IMR-90 (cell line): ENCODE measurements at regions not wholly inside any gene's neighbourhood (a gene's known extent, or its start where the extent isn't known, plus 50 kb on each side); places are given as distances from the start of the nearest gene placed in this dataset.

Experiments used
- ATAC-seq: fragments of 200-7000 bp; cut with Tn5 transposase; 2 replicates; pipeline ENCODE4 v1.9.1; 2020; ENCODE audit warnings: low read depth, mild to moderate bottlenecking, moderate library complexity
- BruUV-seq: library from RNA; stranded (reverse); fragments of 400-500 nt; replicated peaks from 2 replicates; lab custom pipeline; 2021; lab: Mats Ljungman, UMichigan
- CTCF ChIA-PET: fragments of 300-600 bp; formaldehyde crosslinking; extraction: SDS; loops from one replicate; lab custom pipeline; 2021; ENCODE audit warnings: antibody characterized with exemption; lab: Yijun Ruan, JAX
- POLR2A ChIA-PET: fragments of 300-600 bp; sonication (Branson Sonifier 250); formaldehyde crosslinking; loops from one replicate; lab custom pipeline; 2022; ENCODE audit warnings: antibody characterized with exemption; ENCODE audit not compliant: unreplicated experiment; lab: Charles Lee
- DNase-seq: peaks from one replicate; pipeline ENCODE4 v3.0.0; 2013
- H2AFZ ChIP-seq: replicated peaks from 2 replicates; pipeline ENCODE3; 2013; ENCODE audit warnings: low read length, mild to moderate bottlenecking; ENCODE audit not compliant: poor library complexity
- H2AK5ac ChIP-seq: 2 replicates; pipeline ENCODE4 v1.6.1; 2013; ENCODE audit warnings: low read depth, low read length, inconsistent platforms
- H2AK9ac ChIP-seq: replicated peaks from 2 replicates; pipeline ENCODE3; 2013; ENCODE audit warnings: mild to moderate bottlenecking, low read depth, low read length, moderate library complexity; ENCODE audit not compliant: poor library complexity
- H2BK120ac ChIP-seq: 2 replicates; pipeline ENCODE4 v1.6.1; 2013; ENCODE audit warnings: low read depth, low read length, inconsistent platforms
- H2BK15ac ChIP-seq: 3 replicates; pipeline ENCODE4 v1.6.1; 2013; ENCODE audit warnings: low read depth, low read length, inconsistent platforms
- H2BK20ac ChIP-seq: 2 replicates; pipeline ENCODE4 v1.6.1; 2013; ENCODE audit warnings: low read depth, mild to moderate bottlenecking, inconsistent platforms, low read length, moderate library complexity
- H2BK5ac ChIP-seq: 2 replicates; pipeline ENCODE4 v1.6.1; 2013; ENCODE audit warnings: mild to moderate bottlenecking, low read depth, low read length, inconsistent platforms; ENCODE audit not compliant: poor library complexity, severe bottlenecking
- H3K14ac ChIP-seq: replicated peaks from 2 replicates; pipeline ENCODE4 v1.6.1; 2013; ENCODE audit warnings: low read depth, low read length, inconsistent platforms
- H3K18ac ChIP-seq: 2 replicates; pipeline ENCODE4 v1.6.1; 2013; ENCODE audit warnings: low read depth, low read length, control low read depth
- H3K23ac ChIP-seq: 2 replicates; pipeline ENCODE4 v1.6.1; 2013; ENCODE audit warnings: low read depth, low read length, inconsistent platforms
- H3K27ac ChIP-seq: 2 replicates; pipeline ENCODE4 v1.5.1; 2013; ENCODE audit warnings: mild to moderate bottlenecking, control low read depth, low read length; ENCODE audit not compliant: insufficient read depth
- H3K27me3 ChIP-seq: 2 replicates; pipeline ENCODE4 v1.6.1; 2013; ENCODE audit warnings: low read length; ENCODE audit not compliant: control insufficient read depth, insufficient read depth
- H3K36me3 ChIP-seq: 2 replicates; pipeline ENCODE4 v1.6.1; 2013; ENCODE audit warnings: low read length, mixed read lengths; ENCODE audit not compliant: control insufficient read depth, insufficient read depth
- H3K4ac ChIP-seq: 2 replicates; pipeline ENCODE4 v1.6.1; 2013; ENCODE audit warnings: low read depth, low read length, inconsistent platforms
- H3K4me1 ChIP-seq: 2 replicates; pipeline ENCODE4 v1.6.1; 2013; ENCODE audit warnings: low read length, mixed read lengths; ENCODE audit not compliant: control insufficient read depth, insufficient read depth
- H3K4me2 ChIP-seq: 2 replicates; pipeline ENCODE4 v1.6.1; 2013; ENCODE audit warnings: low read depth, mild to moderate bottlenecking, control low read depth, low read length, moderate library complexity
- H3K4me3 ChIP-seq: 2 replicates; pipeline ENCODE4 v1.5.1; 2013; ENCODE audit warnings: low read depth, mild to moderate bottlenecking, control low read depth, low read length, moderate library complexity; ENCODE audit not compliant: insufficient read depth
- H3K56ac ChIP-seq: 2 replicates; pipeline ENCODE4 v1.6.1; 2013; ENCODE audit warnings: low read length, inconsistent platforms; ENCODE audit not compliant: insufficient read depth; ENCODE audit errors: extremely low read depth
- H3K79me1 ChIP-seq, 2 experiments: 2 replicates each; pipeline ENCODE4 v1.6.1; 2013; ENCODE audit warnings: low read length in 2 of 2, inconsistent platforms in 1 of 2, low read depth in 1 of 2
- H3K9ac ChIP-seq: 2 replicates; pipeline ENCODE4 v1.6.1; 2013; ENCODE audit warnings: low read depth, low read length, control low read depth
- H3K9me1 ChIP-seq: 2 replicates; pipeline ENCODE4 v1.6.1; 2013; ENCODE audit warnings: low read length, inconsistent platforms; ENCODE audit not compliant: insufficient read depth
- H3K9me3 ChIP-seq: 2 replicates; pipeline ENCODE4 v1.6.1; 2013; ENCODE audit warnings: low read length; ENCODE audit not compliant: control insufficient read depth, insufficient read depth
- H4K20me1 ChIP-seq: 2 replicates; pipeline ENCODE4 v1.6.1; 2013; ENCODE audit warnings: low read length, inconsistent platforms; ENCODE audit not compliant: insufficient read depth
- H4K5ac ChIP-seq: 2 replicates; pipeline ENCODE4 v1.6.1; 2013; ENCODE audit warnings: mild to moderate bottlenecking, low read depth, low read length, control low read depth
- H4K8ac ChIP-seq, 2 experiments: 2 replicates each; pipeline ENCODE4 v1.6.1; 2013; ENCODE audit warnings: low read depth in 2 of 2, low read length in 2 of 2, control low read depth in 1 of 2, inconsistent platforms in 1 of 2
- H4K91ac ChIP-seq: 2 replicates; pipeline ENCODE4 v1.6.1; 2013; ENCODE audit warnings: low read depth, low read length, inconsistent platforms; ENCODE audit not compliant: insufficient read depth
- WGBS, 2 experiments: methylation state at CpG; one replicate each; pipeline versions ENCODE4 v1.1.5 to v1.1.7; 2013; ENCODE audit warnings: missing lambda C conversion rate in 2 of 2; ENCODE audit not compliant: insufficient read length in 1 of 2; ENCODE audit errors: extremely low coverage in 2 of 2; 5-methylcytosine and 5-hydroxymethylcytosine counted together
- dilution Hi-C: fragments of 300-500 bp; cut with HindIII; formaldehyde crosslinking; loops from one replicate; pipeline ENCODE4 v1.14.3; 2018; ENCODE audit warnings: low sequenced_read_pairs; ENCODE audit not compliant: unreplicated experiment
- in situ Hi-C: fragments of 300-500 bp; cut with MboI; formaldehyde crosslinking; loops from 3 replicates; pipeline ENCODE4 v1.14.3; 2019; ENCODE audit warnings: low sequenced_read_pairs, inconsistent platforms, mixed read lengths
- intact Hi-C: fragments of 100-400 bp; cut with micrococcal nuclease; formaldehyde crosslinking; loops from 2 replicates; pipeline ENCODE4 v1.10.0; 2022
- TF ChIP-seq, protein P1 (sequence below): fragments of 150-350 bp; IDR thresholded peaks from 2 replicates; pipeline ENCODE4 v1.6.1; 2017; ENCODE audit warnings: mild to moderate bottlenecking, antibody characterized with exemption, low read length, low read depth

DNA sequence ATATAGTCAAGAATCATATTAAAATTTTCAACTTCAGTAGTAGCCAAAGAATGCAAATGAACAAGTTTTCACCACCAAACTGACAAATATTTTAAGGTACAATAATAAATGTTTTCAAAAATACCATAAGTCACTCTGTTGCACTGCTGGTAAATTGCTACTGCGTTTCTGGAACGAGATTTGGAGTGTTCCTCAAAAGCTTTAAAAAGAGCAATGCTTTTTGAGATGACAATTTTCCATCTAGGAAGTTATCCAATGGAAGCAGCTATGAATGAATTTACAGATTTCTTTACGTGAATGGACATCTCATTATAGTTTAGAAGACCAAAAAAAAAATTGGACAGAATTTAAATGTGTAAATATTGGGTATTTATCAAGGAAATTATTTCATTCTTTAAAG lies 173.2 kb upstream of the OR13F1 start:
- Histone ChIP-seq H3K56ac (no peak overlapping the region), H4K8ac (no peak overlapping the region), H2AK9ac (no peak overlapping the region), H4K20me1 (no peaks in the 10 kb centered on the region), H3K9me3 (peaks cover 7% of the 10 kb centered on the region), H2AFZ (no peak overlapping the region), H2BK20ac (no peak overlapping the region), H3K4me2 (no peak overlapping the region), H2AK5ac (no peak overlapping the region), H4K5ac (no peak overlapping the region), H3K4me3 (no peak overlapping the region), H2BK15ac (no peak overlapping the region), H3K18ac (no peak overlapping the region), H2BK120ac (no peak overlapping the region), H3K9me1 (no peaks in the 10 kb centered on the region), H4K91ac (no peak overlapping the region), H2BK5ac (no peak overlapping the region), H3K14ac (no peak overlapping the region), H3K79me1 (no peaks in the 10 kb centered on the region), H3K4ac (no peak overlapping the region), H3K27ac (no peak overlapping the region), H3K27me3 (no peaks in the 10 kb centered on the region), H3K4me1 (no peaks in the 10 kb centered on the region), H3K23ac (no peak overlapping the region), H3K9ac (no peak overlapping the region), H3K36me3 (no peaks in the 10 kb centered on the region)
- CTCF ChIA-PET, result interaction anchor here (0.6 to 0.7 kb wide), 2 partner anchors 8 to 1160 kb away, joined by 3 to 5 read pairs; no protein-coding TSS in a partner anchor
- ATAC-seq (no peak), DNase-seq (no peak)
- dilution Hi-C loops (no loop called here), intact Hi-C loops (no loop called here), in situ Hi-C loops (no loop called here)
- WGBS, 2 experiments, result no CpG with 5 or more reads among the region's 3 CpGs
- no TSS peak for BruUV-seq
- POLR2A ChIA-PET, result no interaction called here
- TF ChIP-seq, protein P1, sequence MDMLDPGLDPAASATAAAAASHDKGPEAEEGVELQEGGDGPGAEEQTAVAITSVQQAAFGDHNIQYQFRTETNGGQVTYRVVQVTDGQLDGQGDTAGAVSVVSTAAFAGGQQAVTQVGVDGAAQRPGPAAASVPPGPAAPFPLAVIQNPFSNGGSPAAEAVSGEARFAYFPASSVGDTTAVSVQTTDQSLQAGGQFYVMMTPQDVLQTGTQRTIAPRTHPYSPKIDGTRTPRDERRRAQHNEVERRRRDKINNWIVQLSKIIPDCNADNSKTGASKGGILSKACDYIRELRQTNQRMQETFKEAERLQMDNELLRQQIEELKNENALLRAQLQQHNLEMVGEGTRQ, result no peak
